Left cardiac atrium (tissue), 4 donors: ENCODE measurements at regions not wholly inside any gene's neighbourhood (a gene's known extent, or its start where the extent isn't known, plus 50 kb on each side); places are given as distances from the start of the nearest gene placed in this dataset.
"Not testable (repeated sequence)": the region's sequence is repeated elsewhere in the genome, so short reads cannot be mapped to it uniquely, and the experiment has no call there.

Experiments used
- ATAC-seq, 2 donors: fragments of 200-7000 bp; cut with Tn5 transposase; one replicate each; pipeline ENCODE4 v1.9.1; 2020; ENCODE audit warnings: mild to moderate bottlenecking in 2 of 2, moderate library complexity in 2 of 2
- DNase-seq: peaks from one replicate; pipeline ENCODE4 v3.0.0-alpha.2; 2020
- intact Hi-C, 2 donors: fragments of 100-400 bp; cut with DNase I; formaldehyde crosslinking; loops; one replicate each; pipeline versions ENCODE4 v1.14.1 to v1.15.1; 2022 to 2023
- donor health status: DM: no; HTN: yes; CAD: no.
- donor health status: DM: no; HTN: yes; CAD: no; lungs with severe emphysema.
- donor health status: DM: yes; HTN: yes; CAD: no.
- donor health status: Dilated cardiomyopathy.

DNA sequence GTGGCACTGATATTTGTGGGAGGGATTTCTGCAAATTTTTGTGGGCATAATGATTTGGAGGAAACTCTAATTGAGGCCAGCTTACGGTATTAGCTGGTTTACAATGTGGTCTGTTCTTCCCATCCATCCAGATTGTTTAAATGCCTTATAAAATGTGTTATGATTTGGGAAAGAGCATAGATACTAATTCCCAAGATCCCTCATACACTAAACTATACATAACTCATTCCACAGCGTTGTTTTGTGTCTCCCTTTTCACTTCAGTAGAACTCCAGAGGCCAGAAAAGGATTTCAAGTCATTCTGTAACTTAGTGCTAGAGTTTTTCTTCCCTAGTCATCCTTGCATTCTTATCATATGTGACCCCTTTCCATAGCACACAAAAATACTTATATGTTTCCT, 292.6 kb upstream of the NT5E start:
- DNase-seq (no peak), ATAC-seq (no peak)
- intact Hi-C loops: no loop called here

DNA sequence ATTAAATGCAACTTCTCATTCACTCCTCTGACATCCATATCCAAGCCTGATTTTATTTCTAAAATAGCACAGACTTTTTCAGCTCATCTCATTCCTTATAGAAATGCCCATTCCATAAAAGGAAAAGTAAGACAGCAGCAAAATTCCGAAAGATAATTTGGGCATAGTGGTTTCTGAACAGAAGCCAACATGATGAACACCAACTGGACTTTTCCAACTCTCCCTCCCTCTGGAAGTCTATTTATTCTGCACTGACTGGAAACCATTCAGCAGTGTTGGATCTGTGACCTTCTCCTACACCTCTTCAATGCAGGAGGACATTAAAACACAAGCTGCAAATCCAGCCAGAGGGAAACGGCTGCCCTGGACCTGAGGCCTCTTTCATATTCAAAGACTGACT, 306.2 kb upstream of the NT5E start:
- ATAC-seq: no peak

DNA sequence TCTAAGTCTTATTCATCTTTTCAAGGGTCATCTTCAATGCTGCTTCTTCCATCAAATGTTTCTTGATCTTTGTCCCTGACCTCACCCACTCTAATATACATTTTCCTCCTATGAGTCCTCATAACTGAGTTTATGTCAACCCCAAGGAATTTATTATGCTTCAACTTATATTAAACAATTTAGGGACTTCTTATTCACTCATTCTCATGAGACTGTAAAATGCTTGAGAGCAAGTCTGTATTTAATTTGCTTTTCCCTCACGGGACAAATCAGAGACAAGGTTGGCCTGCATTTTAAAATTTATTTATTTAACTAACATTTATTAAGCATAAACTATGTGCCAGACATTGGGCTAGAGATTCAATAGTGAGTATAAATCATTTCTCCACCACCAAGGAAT, 312.0 kb upstream of the NT5E start:
- DNase-seq (no peak), ATAC-seq (no peak)
- intact Hi-C loops: no loop called here

More for the DNA sequence above, 306.2 kb upstream of the NT5E start:
- intact Hi-C loops: no loop called here
- DNase-seq: no peak

DNA sequence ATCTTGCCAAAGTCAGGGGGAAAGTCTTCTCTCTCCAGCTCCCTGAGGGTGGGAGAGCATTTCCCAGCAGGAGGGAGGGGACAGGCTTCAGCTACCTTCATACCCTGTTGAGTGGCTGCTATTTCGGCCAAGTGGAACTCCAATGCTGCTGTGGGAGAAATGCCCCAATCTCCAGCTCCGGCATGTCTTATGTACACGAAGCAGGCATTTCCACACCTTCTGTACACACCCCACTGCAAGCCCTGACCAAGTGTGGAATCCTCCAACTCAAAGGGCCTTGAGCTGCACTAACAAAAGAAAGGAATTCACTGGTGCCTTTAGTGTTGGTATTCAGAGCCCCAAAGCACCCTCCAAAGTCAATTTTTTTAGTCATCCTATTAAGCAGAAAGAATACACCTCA, 313.6 kb upstream of the NT5E start:
- no peak for ATAC-seq
- no peak for DNase-seq
- intact Hi-C loops: no loop called here

DNA sequence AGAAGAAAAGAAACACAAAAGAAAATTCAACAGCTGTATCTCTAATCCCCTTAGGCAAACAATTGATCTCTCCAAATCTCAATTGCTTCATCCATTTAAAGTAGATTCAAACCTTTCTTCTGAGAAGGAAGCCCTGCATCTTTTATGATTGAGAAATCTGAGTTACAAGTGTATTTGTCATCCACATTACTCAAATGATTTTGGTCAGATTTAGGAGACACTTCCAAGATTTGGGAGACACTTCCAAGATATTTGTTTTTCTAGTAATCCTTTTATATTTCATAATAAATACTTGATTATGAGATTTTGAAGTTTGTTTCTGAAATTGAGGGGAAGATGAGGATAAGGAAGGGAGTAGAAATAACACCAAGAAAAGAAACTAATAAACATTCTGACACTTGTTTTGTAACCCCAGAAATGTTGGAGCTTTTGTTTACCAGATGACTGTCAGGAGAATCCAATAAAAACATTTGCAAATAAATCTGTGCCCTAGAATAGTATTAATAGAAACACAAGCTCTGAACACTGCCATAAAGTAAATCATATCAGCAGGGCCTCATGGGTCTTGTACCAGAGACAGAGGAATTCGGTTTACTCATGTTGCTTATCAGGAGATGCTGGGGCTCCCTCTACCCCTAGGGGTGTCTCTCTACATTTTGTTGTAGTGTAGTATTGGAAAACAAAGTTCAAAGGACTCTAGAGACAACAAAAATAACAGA, 314.3 kb upstream of the NT5E start:
- ATAC-seq (peak in 1 of 2 donors; percentile 39), DNase-seq (no peak)
- intact Hi-C loops: no loop called here

DNA sequence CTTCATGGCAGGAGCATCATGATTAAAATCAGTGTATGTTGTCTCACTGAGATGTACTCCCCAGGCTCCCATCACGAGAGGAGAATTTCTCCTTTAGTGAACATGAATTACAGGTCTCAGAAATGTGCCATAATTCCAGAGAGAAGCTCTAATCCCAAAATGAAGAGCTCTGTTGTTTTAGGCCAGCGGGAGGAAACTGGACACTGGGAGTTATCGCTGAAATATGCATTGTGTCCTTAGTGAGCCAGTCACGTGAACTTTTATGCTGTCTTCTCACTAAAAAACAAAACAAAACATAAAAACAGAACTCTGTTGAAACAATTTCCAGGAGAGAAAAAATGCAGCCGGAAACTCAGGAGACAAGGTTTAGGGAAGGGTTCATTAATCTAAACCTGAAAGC, 315.7 kb upstream of the NT5E start:
- no peak for DNase-seq
- intact Hi-C loops: no loop called here
- no peak for ATAC-seq

DNA sequence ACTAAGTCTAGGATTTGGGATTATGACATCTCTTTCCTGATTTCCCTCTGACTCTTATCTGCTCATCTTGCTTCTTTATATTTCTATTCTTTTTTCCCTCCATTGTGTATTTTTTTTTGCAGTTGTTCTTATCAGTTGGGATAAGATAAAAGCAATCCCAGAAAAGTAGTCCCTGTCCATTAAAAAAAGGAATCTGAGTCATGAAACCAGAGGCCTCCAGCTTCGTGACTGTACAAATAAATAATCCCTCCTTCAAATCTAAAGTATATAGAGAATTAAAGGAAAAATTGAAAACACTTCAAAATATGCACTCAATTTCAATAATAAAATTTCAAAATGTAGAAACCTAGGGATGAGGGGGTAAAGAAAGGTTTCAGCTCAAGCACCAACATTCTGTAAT, 317.8 kb upstream of the NT5E start:
- intact Hi-C loops: no loop called here
- ATAC-seq: no peak
- no peak for DNase-seq

DNA sequence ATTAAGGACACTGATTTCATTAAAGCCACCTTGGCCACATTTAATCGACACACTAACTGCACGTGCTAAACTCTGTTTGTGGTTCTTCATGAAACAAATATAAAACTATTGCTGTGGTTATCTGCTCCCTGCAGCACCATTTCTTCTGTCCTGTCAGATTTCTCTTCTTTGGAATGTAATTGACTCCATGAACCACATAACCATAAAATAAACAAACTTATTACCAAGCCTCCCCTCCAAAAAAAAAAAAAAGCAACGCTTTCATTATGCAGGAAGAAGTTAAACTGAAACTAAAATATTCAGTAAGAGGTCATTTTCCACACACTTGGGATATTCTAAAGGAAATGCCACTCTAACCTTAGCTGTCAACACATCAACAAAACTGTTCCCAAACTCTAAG, 319.1 kb upstream of the NT5E start:
- intact Hi-C loops: no loop called here
- no peak for ATAC-seq

DNA sequence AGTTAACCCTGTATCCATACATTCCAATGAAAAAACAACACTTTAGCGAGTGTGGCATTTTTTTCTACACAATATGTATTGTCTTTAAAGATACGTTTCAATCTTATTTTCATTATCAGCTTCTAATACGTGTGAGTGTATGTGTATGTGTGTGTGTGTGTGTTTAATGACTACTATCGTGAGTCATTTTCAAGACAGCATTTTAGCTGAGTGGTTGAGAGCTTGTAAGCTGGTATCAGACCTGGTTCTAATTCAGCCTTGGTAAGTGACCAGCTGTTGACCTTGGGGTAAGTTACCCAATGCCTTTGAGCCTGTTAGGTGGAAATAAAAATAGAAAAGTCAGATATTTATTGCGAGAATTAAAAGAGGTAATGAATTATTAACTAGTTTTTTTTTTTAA, 320.0 kb upstream of the NT5E start:
- intact Hi-C loops: no loop called here
- no peak for DNase-seq
- no peak for ATAC-seq

More for the DNA sequence above, 319.1 kb upstream of the NT5E start:
- DNase-seq: no peak

DNA sequence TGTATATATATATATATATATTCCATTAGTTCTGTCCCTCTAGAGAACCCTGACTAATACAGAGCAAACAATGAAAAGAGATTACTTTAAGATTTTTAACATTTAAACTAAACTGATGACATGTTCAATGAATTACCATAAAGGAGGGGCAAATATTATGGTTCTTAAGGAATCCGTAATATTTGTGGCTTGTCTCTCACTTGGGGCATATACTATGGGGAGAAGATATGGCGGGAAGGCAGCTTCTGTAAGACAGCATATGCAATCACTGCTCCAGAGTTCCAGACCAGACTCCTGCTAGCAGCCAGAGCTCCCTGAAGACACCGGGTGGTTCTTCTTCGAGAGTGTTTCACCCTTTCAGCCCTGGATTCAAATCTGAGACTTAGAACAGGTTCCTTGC, 321.1 kb upstream of the NT5E start:
- DNase-seq (no peak), ATAC-seq (no peak)
- intact Hi-C loops: no loop called here

DNA sequence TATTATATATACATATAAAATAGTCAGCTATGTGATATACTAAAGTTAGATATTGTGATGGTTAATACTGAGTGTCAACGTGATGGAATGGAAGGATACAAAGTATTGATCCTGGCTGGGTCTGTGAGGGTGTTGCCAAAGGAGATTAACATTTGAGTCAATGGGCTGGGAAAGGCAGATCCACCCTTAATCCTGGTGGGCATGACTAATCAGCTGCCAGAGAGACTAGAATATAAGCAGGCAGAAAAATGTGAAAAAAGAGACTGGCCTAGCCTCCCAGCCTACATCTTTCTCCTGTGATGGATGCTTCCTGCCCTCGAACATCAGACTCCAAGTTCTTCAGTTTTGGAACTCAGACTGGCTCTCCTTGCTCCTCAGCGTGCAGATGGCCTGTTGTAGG, 321.6 kb upstream of the NT5E start:
- ATAC-seq, intact Hi-C loops, DNase-seq: not testable (repeated sequence)

DNA sequence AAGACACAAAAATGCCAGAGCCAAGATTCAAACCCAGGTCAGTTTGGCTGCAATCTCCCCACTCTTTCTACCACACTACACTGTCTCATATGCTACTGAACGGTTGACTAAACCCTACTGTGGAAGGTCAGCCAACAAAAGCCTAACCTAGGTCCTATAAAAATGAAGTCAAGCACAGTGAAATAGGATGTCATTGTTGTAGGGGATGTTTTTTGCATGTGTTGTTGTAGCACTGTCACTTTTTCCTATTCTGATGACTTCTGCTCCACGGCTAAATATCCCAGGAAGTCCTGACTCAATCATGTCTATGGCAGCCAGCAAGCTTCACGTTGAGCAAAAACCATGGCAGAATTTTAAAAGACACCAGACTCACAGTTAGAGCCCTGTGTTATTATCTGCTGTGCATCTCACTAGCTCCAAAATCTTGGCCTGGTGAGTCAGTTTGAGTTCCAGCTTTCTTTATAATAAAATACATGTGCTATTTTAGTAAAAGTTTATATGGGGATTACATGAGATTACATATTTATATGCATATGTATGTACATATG, 322.1 kb upstream of the NT5E start:
- ATAC-seq: no peak
- intact Hi-C loops: no loop called here
- DNase-seq: no peak

DNA sequence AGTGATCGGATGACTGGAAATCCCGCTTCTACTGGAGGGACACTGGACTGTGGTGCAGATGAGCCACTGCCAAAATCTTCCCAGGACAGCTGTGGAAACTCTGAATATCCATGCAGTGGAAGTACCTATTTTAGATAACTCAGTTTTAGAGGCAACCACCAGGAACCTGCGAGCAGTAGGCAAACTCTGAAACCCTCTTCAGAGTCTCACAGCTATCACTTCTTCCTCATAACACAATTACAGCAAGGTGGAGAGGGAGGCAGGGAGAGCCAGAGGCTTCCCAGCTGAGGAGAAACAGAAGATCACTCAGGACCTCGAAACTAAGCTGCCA, 322.8 kb upstream of the NT5E start:
- no peak for DNase-seq
- no peak for ATAC-seq
- intact Hi-C loops: no loop called here

DNA sequence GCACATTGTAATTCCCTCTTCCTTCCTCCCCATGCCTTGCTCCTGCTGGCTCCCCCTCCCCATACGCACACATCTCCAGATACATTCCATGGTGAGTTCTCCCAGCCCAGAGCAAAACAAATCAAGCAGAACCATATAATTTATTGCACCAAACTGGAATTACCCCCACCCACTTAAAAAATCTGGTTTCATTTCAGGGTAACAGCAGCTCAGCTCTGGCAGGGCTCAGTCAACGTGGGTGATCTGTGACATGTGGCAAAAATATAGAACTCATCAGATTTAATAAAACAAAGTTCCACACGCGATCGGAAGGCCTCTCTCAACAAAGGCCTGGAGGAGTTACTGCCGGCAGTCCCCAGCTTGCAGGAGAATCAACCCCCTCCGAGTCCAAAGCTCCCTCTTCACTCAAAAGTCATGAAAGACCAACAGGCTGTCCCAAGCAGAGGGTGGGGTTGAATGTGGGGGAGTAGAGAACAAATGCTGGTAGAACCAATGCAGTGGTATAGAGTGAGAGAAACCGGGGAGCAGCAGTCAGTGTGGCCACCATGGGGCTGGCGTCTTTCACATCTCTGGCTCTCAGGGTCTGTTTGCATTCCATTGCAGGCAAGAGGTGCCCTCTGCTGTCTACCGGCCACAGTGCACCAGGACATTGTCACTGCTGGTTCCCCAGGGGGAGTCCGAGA, 323.3 kb upstream of the NT5E start:
- ATAC-seq (peak; percentile 68 to 73), DNase-seq (peak; percentile 37)
- intact Hi-C loops: no loop called here

DNA sequence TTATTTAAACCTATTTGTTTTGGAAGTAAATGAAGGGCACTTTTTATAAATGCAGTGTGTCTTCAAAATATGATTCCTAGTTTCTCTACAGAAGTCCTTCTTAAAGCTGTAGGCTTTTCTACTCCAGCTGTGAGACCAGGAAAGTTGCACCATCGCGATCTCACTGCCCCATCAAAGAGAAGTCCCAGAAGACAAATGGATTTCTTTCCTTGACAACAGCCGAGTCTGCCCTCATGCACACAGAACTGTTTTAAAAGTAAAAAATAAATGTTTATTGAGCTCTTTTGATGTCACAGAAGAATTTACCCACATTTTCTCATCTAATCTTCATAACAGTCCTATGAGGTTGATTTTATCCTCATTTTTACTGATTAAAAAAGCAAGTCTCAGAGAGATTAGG, 324.4 kb upstream of the NT5E start:
- ATAC-seq (no peak), DNase-seq (no peak)
- intact Hi-C loops: no loop called here

DNA sequence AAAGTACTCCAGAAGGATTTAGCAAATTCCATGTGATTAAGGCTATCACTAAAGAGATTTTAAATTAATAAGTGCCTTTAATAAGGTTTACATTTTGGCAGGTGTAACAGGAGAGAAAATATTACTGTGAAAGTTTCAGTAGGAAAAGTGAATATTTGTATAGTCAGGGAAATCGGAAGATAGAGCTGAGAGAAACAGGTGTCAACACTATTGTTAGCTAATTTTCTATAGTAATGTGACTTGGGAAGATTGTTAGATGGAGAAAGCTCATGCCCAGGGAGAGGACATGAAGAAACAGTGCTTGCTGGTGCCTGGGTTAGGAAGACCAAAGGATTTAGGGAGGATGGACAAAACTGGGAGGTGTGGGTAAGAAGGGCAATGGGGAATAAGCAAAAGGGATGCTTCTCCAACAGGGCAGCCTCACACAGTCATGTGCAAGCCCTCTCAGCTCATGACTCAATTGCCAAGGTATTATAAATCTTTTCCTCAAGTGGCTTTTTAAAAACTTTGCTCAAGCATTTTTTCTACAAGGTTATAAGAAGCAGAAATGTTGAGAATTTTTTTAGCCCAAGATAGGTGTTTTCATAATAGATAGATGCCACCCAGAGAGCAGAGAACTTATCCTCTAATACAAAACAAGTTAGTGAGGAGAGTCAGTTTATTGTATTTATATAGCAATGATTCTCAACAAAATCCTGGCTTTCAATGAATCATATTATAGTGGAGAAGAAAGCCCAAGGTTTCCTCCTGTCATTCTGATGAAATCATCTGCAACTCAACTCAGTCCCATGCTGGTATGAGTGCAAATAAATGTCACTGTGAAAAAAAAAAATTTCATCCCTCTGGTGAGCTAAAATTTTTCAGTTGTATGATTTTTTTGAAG, 325.2 kb upstream of the NT5E start:
- no peak for DNase-seq
- intact Hi-C loops: no loop called here
- ATAC-seq: no peak

DNA sequence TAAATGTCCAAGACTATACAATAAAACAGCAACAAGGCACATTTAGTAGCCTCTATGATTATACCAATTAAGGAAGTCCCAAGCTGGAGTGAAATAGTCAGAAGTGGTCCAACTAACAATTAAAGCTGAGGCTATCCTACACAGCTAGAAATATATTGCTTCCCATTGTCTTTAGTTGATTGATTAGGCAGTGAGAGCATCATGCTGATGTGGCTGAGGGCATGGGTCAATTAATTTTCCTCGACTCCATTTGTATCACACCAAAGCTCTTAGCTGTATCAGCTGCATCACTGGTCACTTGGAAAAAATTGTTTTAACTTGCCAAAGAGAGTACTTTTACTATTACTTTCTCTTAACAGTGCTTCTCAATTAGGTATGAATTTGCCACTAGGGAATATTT, 328.7 kb upstream of the NT5E start:
- intact Hi-C loops: no loop called here
- DNase-seq: no peak
- no peak for ATAC-seq

DNA sequence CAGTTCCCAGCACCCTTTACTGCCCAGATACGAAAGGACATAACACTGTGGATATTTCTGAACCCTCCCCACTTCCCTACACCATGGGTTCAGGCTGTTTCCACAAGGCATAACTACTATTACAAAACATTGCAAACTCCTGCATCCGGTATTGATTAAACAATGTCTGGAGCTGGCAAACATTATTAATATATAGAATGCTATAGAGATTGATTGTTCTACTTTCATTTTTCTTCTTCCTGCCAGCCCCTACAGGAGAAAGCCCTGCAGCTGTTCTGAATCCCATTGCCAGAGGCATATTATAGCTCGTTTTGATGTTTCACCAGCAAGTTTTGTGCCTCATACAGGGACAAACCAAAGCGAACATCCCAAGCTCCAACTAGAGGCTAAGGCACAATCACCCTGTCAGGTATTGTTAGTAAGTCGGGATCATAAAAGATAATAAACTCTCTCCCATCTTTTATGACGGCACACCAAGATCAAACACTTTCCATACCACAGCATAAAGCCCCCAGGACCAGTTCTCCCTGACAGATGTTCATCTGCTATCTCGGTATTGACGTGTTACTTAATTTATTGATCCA, 331.1 kb upstream of the NT5E start:
- ATAC-seq: no peak
- intact Hi-C loops: no loop called here

DNA sequence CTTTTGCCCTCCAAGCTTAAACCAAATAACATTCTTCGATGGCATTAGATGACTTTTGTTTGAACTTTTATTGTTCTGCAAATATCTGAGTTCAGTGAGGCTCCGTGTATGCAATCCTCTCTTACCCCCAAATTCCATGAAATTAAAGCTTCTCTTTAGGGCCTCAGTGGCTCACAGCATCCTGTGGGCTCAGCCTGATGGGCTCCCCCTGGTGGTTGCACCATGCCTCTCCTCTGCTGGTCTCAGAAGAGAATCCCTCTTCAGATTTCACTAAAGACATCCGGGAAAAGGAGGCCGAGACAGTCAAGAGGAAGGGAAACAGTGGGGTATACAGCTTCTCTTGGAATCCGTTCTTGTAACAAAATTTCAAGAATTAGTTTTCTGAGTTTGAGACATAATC, 331.6 kb upstream of the NT5E start:
- no peak for ATAC-seq
- intact Hi-C loops: no loop called here
- no peak for DNase-seq

More for the DNA sequence above, 331.1 kb upstream of the NT5E start:
- no peak for DNase-seq

DNA sequence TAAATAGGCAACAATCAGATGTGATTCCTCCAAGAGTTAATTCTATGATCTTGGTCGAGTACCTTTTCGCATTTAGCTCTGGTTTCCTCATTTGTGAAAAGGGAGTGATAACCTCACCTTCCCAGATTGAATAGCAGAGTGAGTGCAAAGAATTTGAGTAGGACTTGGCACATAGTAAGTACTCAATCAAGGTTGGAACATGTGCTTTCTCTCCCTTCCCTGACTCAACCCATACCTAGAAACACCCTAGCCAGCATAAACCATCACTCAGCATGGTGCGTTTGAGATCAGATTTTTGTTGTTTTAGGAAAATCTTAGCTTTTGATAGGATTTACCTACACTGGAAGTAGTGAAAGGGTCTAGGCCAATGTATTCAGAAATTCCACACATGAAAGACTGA, 333.4 kb upstream of the NT5E start:
- ATAC-seq (peak in 1 of 2 donors; percentile 83), DNase-seq (no peak)
- intact Hi-C loops: no loop called here
